ENCODE measurements at regions not wholly inside any gene's neighbourhood (a gene's known extent, or its start where the extent isn't known, plus 50 kb on each side); places are given as distances from the start of the nearest gene placed in this dataset.

GRCh38 chr5:125639858-125640257 lies 783.4 kb upstream of the GRAMD2B start:
- H3K27ac ChIP-seq (ENCODE audit: low read length): no peak overlapping the region
- H3K4me3 ChIP-seq (ENCODE audit: low read length in 2 of 2): no peak overlapping the region
- H3K9ac ChIP-seq (ENCODE audit: low read length in 2 of 2): no peak overlapping the region
- H3K9me3 ChIP-seq (ENCODE audit: control insufficient read depth in 2 of 2, low read length in 2 of 2): no peaks in the 10 kb centered on the region
- H3K4me1 ChIP-seq (ENCODE audit: control insufficient read depth, insufficient read depth, low read length): no peaks in the 10 kb centered on the region
- no peaks in the 10 kb centered on the region for H3K27me3 ChIP-seq (ENCODE audit: control insufficient read depth in 1 of 2, insufficient read depth in 2 of 2, low read length in 2 of 2)
- H3K36me3 ChIP-seq (ENCODE audit: control insufficient read depth in 2 of 2, insufficient read depth in 2 of 2, low read length in 2 of 2): no peaks in the 10 kb centered on the region

GRCh38 chr5:125652761-125653160 lies 770.4 kb upstream of the GRAMD2B start:
- Histone ChIP-seq H3K9ac (ENCODE audit: low read length in 2 of 2) (no peak overlapping the region), H3K36me3 (ENCODE audit: control insufficient read depth in 2 of 2, insufficient read depth in 2 of 2, low read length in 2 of 2) (no peaks in the 10 kb centered on the region), H3K4me3 (ENCODE audit: low read length in 2 of 2) (no peak overlapping the region), H3K27me3 (ENCODE audit: control insufficient read depth in 1 of 2, insufficient read depth in 2 of 2, low read length in 2 of 2) (no peaks in the 10 kb centered on the region), H3K9me3 (ENCODE audit: control insufficient read depth in 2 of 2, low read length in 2 of 2) (no peaks in the 10 kb centered on the region), H3K4me1 (ENCODE audit: control insufficient read depth, insufficient read depth, low read length) (no peaks in the 10 kb centered on the region), H3K27ac (ENCODE audit: low read length) (no peak overlapping the region)

GRCh38 chr5:125654392-125654791 lies 768.8 kb upstream of the GRAMD2B start:
- no peaks in the 10 kb centered on the region for H3K9me3 ChIP-seq (ENCODE audit: control insufficient read depth in 2 of 2, low read length in 2 of 2)
- H3K4me3 ChIP-seq (ENCODE audit: low read length in 2 of 2): no peak overlapping the region
- H3K27ac ChIP-seq (ENCODE audit: low read length): no peak overlapping the region
- no peak overlapping the region for H3K9ac ChIP-seq (ENCODE audit: low read length in 2 of 2)
- no peaks in the 10 kb centered on the region for H3K4me1 ChIP-seq (ENCODE audit: control insufficient read depth, insufficient read depth, low read length)
- H3K27me3 ChIP-seq (ENCODE audit: control insufficient read depth in 1 of 2, insufficient read depth in 2 of 2, low read length in 2 of 2): no peaks in the 10 kb centered on the region
- no peaks in the 10 kb centered on the region for H3K36me3 ChIP-seq (ENCODE audit: control insufficient read depth in 2 of 2, insufficient read depth in 2 of 2, low read length in 2 of 2)

- H3K4me1 ChIP-seq (ENCODE audit: control insufficient read depth, insufficient read depth, low read length): no peaks in the 10 kb centered on the region
- no peak overlapping the region for H3K4me3 ChIP-seq (ENCODE audit: low read length in 2 of 2)
- H3K9me3 ChIP-seq (ENCODE audit: control insufficient read depth in 2 of 2, low read length in 2 of 2): no peaks in the 10 kb centered on the region
- H3K9ac ChIP-seq (ENCODE audit: low read length in 2 of 2): no peak overlapping the region
- no peaks in the 10 kb centered on the region for H3K27me3 ChIP-seq (ENCODE audit: control insufficient read depth in 1 of 2, insufficient read depth in 2 of 2, low read length in 2 of 2)
- H3K27ac ChIP-seq (ENCODE audit: low read length): no peak overlapping the region
- H3K36me3 ChIP-seq (ENCODE audit: control insufficient read depth in 2 of 2, insufficient read depth in 2 of 2, low read length in 2 of 2): no peaks in the 10 kb centered on the region
Measured at GRCh38 chr5:125655156-125655555, 768.1 kb upstream of the GRAMD2B start.

- Histone ChIP-seq H3K9ac (ENCODE audit: low read length in 2 of 2) (no peak overlapping the region), H3K27me3 (ENCODE audit: control insufficient read depth in 1 of 2, insufficient read depth in 2 of 2, low read length in 2 of 2) (no peaks in the 10 kb centered on the region), H3K4me1 (ENCODE audit: control insufficient read depth, insufficient read depth, low read length) (no peaks in the 10 kb centered on the region), H3K36me3 (ENCODE audit: control insufficient read depth in 2 of 2, insufficient read depth in 2 of 2, low read length in 2 of 2) (no peaks in the 10 kb centered on the region), H3K4me3 (ENCODE audit: low read length in 2 of 2) (no peak overlapping the region), H3K9me3 (ENCODE audit: control insufficient read depth in 2 of 2, low read length in 2 of 2) (no peaks in the 10 kb centered on the region), H3K27ac (ENCODE audit: low read length) (no peak overlapping the region)
Measured at GRCh38 chr5:125657936-125658335, 765.3 kb upstream of the GRAMD2B start.

GRCh38 chr5:125659316-125660023 lies 763.7 kb upstream of the GRAMD2B start:
- no peaks in the 10 kb centered on the region for H3K9me3 ChIP-seq (ENCODE audit: control insufficient read depth in 2 of 2, low read length in 2 of 2)
- H3K27ac ChIP-seq (ENCODE audit: low read length): no peak overlapping the region

GRCh38 chr5:125660231-125660895 lies 762.8 kb upstream of the GRAMD2B start:
- no peak overlapping the region for H3K27ac ChIP-seq (ENCODE audit: low read length)
- H3K27me3 ChIP-seq (ENCODE audit: control insufficient read depth in 1 of 2, insufficient read depth in 2 of 2, low read length in 2 of 2): no peaks in the 10 kb centered on the region
- H3K4me3 ChIP-seq (ENCODE audit: low read length in 2 of 2): no peak overlapping the region
- H3K4me1 ChIP-seq (ENCODE audit: control insufficient read depth, insufficient read depth, low read length): no peaks in the 10 kb centered on the region
- no peak overlapping the region for H3K9ac ChIP-seq (ENCODE audit: low read length in 2 of 2)
- H3K9me3 ChIP-seq (ENCODE audit: control insufficient read depth in 2 of 2, low read length in 2 of 2): no peaks in the 10 kb centered on the region
- no peaks in the 10 kb centered on the region for H3K36me3 ChIP-seq (ENCODE audit: control insufficient read depth in 2 of 2, insufficient read depth in 2 of 2, low read length in 2 of 2)

More at GRCh38 chr5:125659316-125660023, 763.7 kb upstream of the GRAMD2B start:
- Histone ChIP-seq H3K27me3 (ENCODE audit: control insufficient read depth in 1 of 2, insufficient read depth in 2 of 2, low read length in 2 of 2) (no peaks in the 10 kb centered on the region), H3K4me3 (ENCODE audit: low read length in 2 of 2) (no peak overlapping the region), H3K9ac (ENCODE audit: low read length in 2 of 2) (no peak overlapping the region), H3K4me1 (ENCODE audit: control insufficient read depth, insufficient read depth, low read length) (no peaks in the 10 kb centered on the region), H3K36me3 (ENCODE audit: control insufficient read depth in 2 of 2, insufficient read depth in 2 of 2, low read length in 2 of 2) (no peaks in the 10 kb centered on the region)

GRCh38 chr5:125661584-125661983 lies 761.6 kb upstream of the GRAMD2B start:
- Histone ChIP-seq H3K9ac (ENCODE audit: low read length in 2 of 2) (no peak overlapping the region), H3K4me3 (ENCODE audit: low read length in 2 of 2) (no peak overlapping the region), H3K4me1 (ENCODE audit: control insufficient read depth, insufficient read depth, low read length) (no peaks in the 10 kb centered on the region), H3K27me3 (ENCODE audit: control insufficient read depth in 1 of 2, insufficient read depth in 2 of 2, low read length in 2 of 2) (no peaks in the 10 kb centered on the region), H3K36me3 (ENCODE audit: control insufficient read depth in 2 of 2, insufficient read depth in 2 of 2, low read length in 2 of 2) (no peaks in the 10 kb centered on the region), H3K9me3 (ENCODE audit: control insufficient read depth in 2 of 2, low read length in 2 of 2) (no peaks in the 10 kb centered on the region), H3K27ac (ENCODE audit: low read length) (no peak overlapping the region)

- H3K36me3 ChIP-seq (ENCODE audit: control insufficient read depth in 2 of 2, insufficient read depth in 2 of 2, low read length in 2 of 2): no peaks in the 10 kb centered on the region
Measured at GRCh38 chr5:125668884-125669283, 754.3 kb upstream of the GRAMD2B start.

GRCh38 chr5:125673359-125673950 lies 749.8 kb upstream of the GRAMD2B start:
- H3K27me3 ChIP-seq (ENCODE audit: control insufficient read depth in 1 of 2, insufficient read depth in 2 of 2, low read length in 2 of 2): no peaks in the 10 kb centered on the region
- no peaks in the 10 kb centered on the region for H3K4me1 ChIP-seq (ENCODE audit: control insufficient read depth, insufficient read depth, low read length)
- no peak overlapping the region for H3K9ac ChIP-seq (ENCODE audit: low read length in 2 of 2)
- no peak overlapping the region for H3K4me3 ChIP-seq (ENCODE audit: low read length in 2 of 2)
- H3K36me3 ChIP-seq (ENCODE audit: control insufficient read depth in 2 of 2, insufficient read depth in 2 of 2, low read length in 2 of 2): no peaks in the 10 kb centered on the region
- no peaks in the 10 kb centered on the region for H3K9me3 ChIP-seq (ENCODE audit: control insufficient read depth in 2 of 2, low read length in 2 of 2)
- no peak overlapping the region for H3K27ac ChIP-seq (ENCODE audit: low read length)

More at GRCh38 chr5:125668884-125669283, 754.3 kb upstream of the GRAMD2B start:
- H3K4me3 ChIP-seq (ENCODE audit: low read length in 2 of 2): no peak overlapping the region
- H3K27ac ChIP-seq (ENCODE audit: low read length): no peak overlapping the region
- H3K4me1 ChIP-seq (ENCODE audit: control insufficient read depth, insufficient read depth, low read length): no peaks in the 10 kb centered on the region
- no peak overlapping the region for H3K9ac ChIP-seq (ENCODE audit: low read length in 2 of 2)
- no peaks in the 10 kb centered on the region for H3K27me3 ChIP-seq (ENCODE audit: control insufficient read depth in 1 of 2, insufficient read depth in 2 of 2, low read length in 2 of 2)
- H3K9me3 ChIP-seq (ENCODE audit: control insufficient read depth in 2 of 2, low read length in 2 of 2): no peaks in the 10 kb centered on the region

GRCh38 chr5:125679522-125679921 lies 743.7 kb upstream of the GRAMD2B start:
- Histone ChIP-seq H3K4me3 (ENCODE audit: low read length in 2 of 2) (no peak overlapping the region), H3K9me3 (ENCODE audit: control insufficient read depth in 2 of 2, low read length in 2 of 2) (no peaks in the 10 kb centered on the region), H3K36me3 (ENCODE audit: control insufficient read depth in 2 of 2, insufficient read depth in 2 of 2, low read length in 2 of 2) (no peaks in the 10 kb centered on the region), H3K27me3 (ENCODE audit: control insufficient read depth in 1 of 2, insufficient read depth in 2 of 2, low read length in 2 of 2) (no peaks in the 10 kb centered on the region), H3K4me1 (ENCODE audit: control insufficient read depth, insufficient read depth, low read length) (no peaks in the 10 kb centered on the region), H3K9ac (ENCODE audit: low read length in 2 of 2) (no peak overlapping the region), H3K27ac (ENCODE audit: low read length) (no peak overlapping the region)

Measured in stomach smooth muscle (tissue), 2 donors.